Calu3 (cell line): ENCODE measurements at regions not wholly inside any gene's neighbourhood (a gene's known extent, or its start where the extent isn't known, plus 50 kb on each side); places are given as distances from the start of the nearest gene placed in this dataset.
"Not testable (repeated sequence)": the region's sequence is repeated elsewhere in the genome, so short reads cannot be mapped to it uniquely, and the experiment has no call there.

Source experiments
- BruUV-seq: library from RNA; stranded (reverse); fragments of 400-500 nt; replicated peaks from 2 replicates; lab custom pipeline; 2021; lab: Mats Ljungman, UMichigan
- CTCF ChIA-PET: fragments of 300-600 bp; sonication (Branson Sonifier 250); formaldehyde crosslinking; loops from one replicate; lab custom pipeline; 2022; ENCODE audit warnings: antibody characterized with exemption; lab: Charles Lee
- DNase-seq: peaks from one replicate; pipeline ENCODE4 v3.0.0; 2022
- H3K27ac Mint-ChIP-seq: one replicate; pipeline ENCODE4 v1.8.0; 2022; ENCODE audit warnings: mixed read lengths; ENCODE audit not compliant: unreplicated experiment
- H3K27me3 Mint-ChIP-seq: one replicate; pipeline ENCODE4 v1.8.0; 2022; ENCODE audit warnings: mixed read lengths; ENCODE audit not compliant: unreplicated experiment
- H3K36me3 Mint-ChIP-seq: one replicate; pipeline ENCODE4 v1.8.0; 2022; ENCODE audit warnings: mild to moderate bottlenecking, moderate library complexity, mixed read lengths; ENCODE audit not compliant: insufficient read depth, unreplicated experiment
- H3K4me1 Mint-ChIP-seq: one replicate; pipeline ENCODE4 v1.8.0; 2022; ENCODE audit warnings: mild to moderate bottlenecking, low read depth, mixed read lengths; ENCODE audit not compliant: unreplicated experiment
- H3K4me3 Mint-ChIP-seq: one replicate; pipeline ENCODE4 v1.8.0; 2022; ENCODE audit warnings: mild to moderate bottlenecking, low read depth, moderate library complexity, mixed read lengths; ENCODE audit not compliant: unreplicated experiment
- H3K9me3 Mint-ChIP-seq: one replicate; pipeline ENCODE4 v1.8.0; 2022; ENCODE audit warnings: low read depth, mixed read lengths; ENCODE audit not compliant: unreplicated experiment
- CTCF ChIP-seq: fragments of 200-600 bp; IDR thresholded peaks from one replicate; pipeline ENCODE4 v1.8.0; 2022; ENCODE audit warnings: antibody characterized with exemption; ENCODE audit not compliant: unreplicated experiment
- intact Hi-C: fragments of 100-400 bp; cut with micrococcal nuclease; formaldehyde crosslinking; loops from one replicate; pipeline ENCODE4 v1.10.0; 2022; ENCODE audit not compliant: unreplicated experiment

- H3K36me3 Mint-ChIP-seq: no peaks in the 10 kb centered on the region
- H3K27ac Mint-ChIP-seq: no peak overlapping the region
- no peaks in the 10 kb centered on the region for H3K27me3 Mint-ChIP-seq
- DNase-seq: no peak
- no TSS peak for BruUV-seq
- intact Hi-C loops: no loop called here
- TF ChIP-seq CTCF: no peak
- CTCF ChIA-PET: no interaction called here
- no peaks in the 10 kb centered on the region for H3K4me1 Mint-ChIP-seq
- H3K9me3 Mint-ChIP-seq: no peaks in the 10 kb centered on the region
- H3K4me3 Mint-ChIP-seq: no peak overlapping the region
Observed at GRCh38 chr13:69028936-69029335, 1078.7 kb upstream of the ATXN8OS start.

- H3K4me3 Mint-ChIP-seq: no peak overlapping the region
- TF ChIP-seq CTCF: no peak
- no peaks in the 10 kb centered on the region for H3K36me3 Mint-ChIP-seq
- intact Hi-C loops: no loop called here
- no peaks in the 10 kb centered on the region for H3K4me1 Mint-ChIP-seq
- no peak for DNase-seq
- no peaks in the 10 kb centered on the region for H3K9me3 Mint-ChIP-seq
- BruUV-seq: no TSS peak
- no peaks in the 10 kb centered on the region for H3K27me3 Mint-ChIP-seq
- CTCF ChIA-PET: no interaction called here
- no peak overlapping the region for H3K27ac Mint-ChIP-seq
Observed at GRCh38 chr13:69020120-69020519, 1087.5 kb upstream of the ATXN8OS start.

GRCh38 chr13:69018173-69018572 is 1089.5 kb upstream of the ATXN8OS start:
- H3K27me3 Mint-ChIP-seq, DNase-seq, H3K36me3 Mint-ChIP-seq, BruUV-seq, H3K27ac Mint-ChIP-seq, intact Hi-C loops, H3K4me3 Mint-ChIP-seq, CTCF ChIA-PET, H3K4me1 Mint-ChIP-seq, H3K9me3 Mint-ChIP-seq: not testable (repeated sequence)

- Mint-ChIP-seq H3K4me1 (no peaks in the 10 kb centered on the region), H3K27ac (no peak overlapping the region), H3K36me3 (no peaks in the 10 kb centered on the region), H3K4me3 (no peak overlapping the region), H3K9me3 (peaks cover 3% of the 10 kb centered on the region), H3K27me3 (no peaks in the 10 kb centered on the region)
- intact Hi-C loops: no loop called here
- no TSS peak for BruUV-seq
- no peak for DNase-seq
- TF ChIP-seq CTCF: no peak
- CTCF ChIA-PET: no interaction called here
Observed at GRCh38 chr13:69010789-69011188, 1096.8 kb upstream of the ATXN8OS start.

- CTCF ChIA-PET: no interaction called here
- Mint-ChIP-seq H3K9me3 (no peaks in the 10 kb centered on the region), H3K36me3 (no peaks in the 10 kb centered on the region), H3K4me3 (no peak overlapping the region), H3K27me3 (no peaks in the 10 kb centered on the region), H3K27ac (no peak overlapping the region), H3K4me1 (no peaks in the 10 kb centered on the region)
- no TSS peak for BruUV-seq
- TF ChIP-seq CTCF: no peak
- DNase-seq: no peak
- intact Hi-C loops: no loop called here
Observed at GRCh38 chr13:69008499-69008898, 1099.1 kb upstream of the ATXN8OS start.
